Fibroblast of upper back skin (primary cell): ENCODE measurements at regions not wholly inside any gene's neighbourhood (a gene's known extent, or its start where the extent isn't known, plus 50 kb on each side); places are given as distances from the start of the nearest gene placed in this dataset.
"Not testable (repeated sequence)": the region's sequence is repeated elsewhere in the genome, so short reads cannot be mapped to it uniquely, and the experiment has no call there.

Experiments
- DNase-seq: peaks from one replicate; pipeline ENCODE4 v3.0.0-alpha.2; 2013

GRCh38 chr12:54105809-54106208 is 52.2 kb downstream of the HOXC4 start:
- not testable (repeated sequence) for DNase-seq

- not testable (repeated sequence) for DNase-seq
Measured at GRCh38 chr12:54106252-54106651, 52.6 kb downstream of the HOXC4 start.

DNA sequence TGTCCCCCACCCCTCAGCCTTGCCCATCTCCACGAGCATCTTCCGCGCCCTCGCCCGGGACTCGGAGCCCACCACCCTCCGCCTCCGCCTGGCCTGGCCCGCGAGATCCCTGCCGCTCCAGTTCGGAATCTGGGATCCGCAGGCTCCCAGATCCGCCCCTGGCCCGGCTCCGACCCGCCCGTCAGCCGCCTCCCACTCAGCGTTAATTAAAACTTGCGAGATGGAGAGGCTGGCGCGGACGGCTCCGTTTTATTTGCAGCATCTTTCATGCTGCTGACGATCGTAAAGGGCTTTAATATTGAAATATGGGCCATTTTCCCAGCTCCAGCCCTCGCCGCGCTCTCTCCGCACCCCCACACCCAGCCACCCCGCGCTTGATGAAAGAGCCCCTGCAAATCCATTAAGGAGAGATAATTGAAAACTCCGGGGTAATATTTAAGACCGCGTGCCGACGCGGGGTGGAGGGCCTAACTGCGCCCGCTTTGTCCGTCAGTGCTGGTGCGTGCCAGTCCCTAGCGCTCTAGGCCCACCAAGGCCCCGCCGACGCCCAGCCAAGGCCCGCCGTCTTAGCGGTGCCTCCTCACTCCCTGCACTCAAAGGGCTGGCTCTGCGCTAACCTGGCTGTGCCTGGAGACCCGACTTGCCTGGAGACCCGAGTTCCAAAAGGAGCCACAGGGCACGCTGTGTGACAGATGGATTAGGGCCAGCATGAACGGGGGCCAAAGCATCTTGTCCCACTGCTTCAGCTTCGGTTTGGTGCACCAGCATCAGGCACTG is 53.4 kb downstream of the HOXC4 start:
- not testable (repeated sequence) for DNase-seq

DNA sequence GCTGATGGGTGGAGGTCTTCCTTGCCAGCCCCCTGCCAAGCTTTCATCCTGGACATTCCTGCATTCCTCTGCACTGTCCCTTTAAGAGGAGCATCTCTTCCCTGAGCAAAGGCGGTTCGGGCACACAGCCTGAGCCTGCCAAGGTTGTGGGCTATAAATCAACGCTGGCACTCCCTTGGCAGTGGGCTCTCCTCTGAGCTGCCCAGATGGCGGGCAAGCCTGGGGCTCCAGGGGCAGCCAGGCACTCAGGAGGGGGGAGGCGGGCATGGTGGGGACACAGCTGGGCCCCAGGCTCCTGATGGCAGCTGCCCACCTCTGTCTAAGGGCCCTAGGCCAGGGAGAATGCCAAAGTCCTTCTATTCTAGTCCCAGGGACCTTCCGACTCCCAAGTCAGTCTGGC is 58.7 kb downstream of the HOXC4 start:
- not testable (repeated sequence) for DNase-seq

DNA sequence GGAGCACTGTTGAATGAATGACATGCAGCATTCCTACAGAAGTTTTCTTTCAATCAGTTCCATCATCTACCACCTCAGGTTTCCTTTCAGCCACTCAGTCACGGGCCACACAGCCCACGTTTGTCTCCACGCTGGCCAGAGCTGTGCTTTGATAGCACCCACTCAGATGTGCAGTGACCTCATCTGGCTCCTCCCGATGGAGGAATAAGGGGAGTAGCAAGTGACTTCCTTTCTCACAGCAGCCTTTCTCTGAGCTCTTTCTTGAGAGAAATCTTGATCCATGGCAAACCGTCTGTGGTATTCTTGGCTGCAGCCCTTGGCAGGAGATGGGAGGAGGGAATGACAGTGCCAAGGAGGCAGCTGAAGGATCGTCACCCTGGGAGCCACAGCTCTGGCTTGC is 62.4 kb downstream of the HOXC4 start:
- peak; percentile 10 for DNase-seq

GRCh38 chr12:54117392-54117791 is 63.8 kb downstream of the HOXC4 start:
- not testable (repeated sequence) for DNase-seq

GRCh38 chr12:54119082-54119481 is 65.4 kb downstream of the HOXC4 start:
- not testable (repeated sequence) for DNase-seq

GRCh38 chr12:54123981-54124380 is 64.8 kb downstream of the SMUG1 start:
- not testable (repeated sequence) for DNase-seq

GRCh38 chr12:54125708-54126028 is 63.1 kb downstream of the SMUG1 start:
- DNase-seq: not testable (repeated sequence)

GRCh38 chr12:54126029-54126695 is 62.6 kb downstream of the SMUG1 start:
- DNase-seq: peak; percentile 59

DNA sequence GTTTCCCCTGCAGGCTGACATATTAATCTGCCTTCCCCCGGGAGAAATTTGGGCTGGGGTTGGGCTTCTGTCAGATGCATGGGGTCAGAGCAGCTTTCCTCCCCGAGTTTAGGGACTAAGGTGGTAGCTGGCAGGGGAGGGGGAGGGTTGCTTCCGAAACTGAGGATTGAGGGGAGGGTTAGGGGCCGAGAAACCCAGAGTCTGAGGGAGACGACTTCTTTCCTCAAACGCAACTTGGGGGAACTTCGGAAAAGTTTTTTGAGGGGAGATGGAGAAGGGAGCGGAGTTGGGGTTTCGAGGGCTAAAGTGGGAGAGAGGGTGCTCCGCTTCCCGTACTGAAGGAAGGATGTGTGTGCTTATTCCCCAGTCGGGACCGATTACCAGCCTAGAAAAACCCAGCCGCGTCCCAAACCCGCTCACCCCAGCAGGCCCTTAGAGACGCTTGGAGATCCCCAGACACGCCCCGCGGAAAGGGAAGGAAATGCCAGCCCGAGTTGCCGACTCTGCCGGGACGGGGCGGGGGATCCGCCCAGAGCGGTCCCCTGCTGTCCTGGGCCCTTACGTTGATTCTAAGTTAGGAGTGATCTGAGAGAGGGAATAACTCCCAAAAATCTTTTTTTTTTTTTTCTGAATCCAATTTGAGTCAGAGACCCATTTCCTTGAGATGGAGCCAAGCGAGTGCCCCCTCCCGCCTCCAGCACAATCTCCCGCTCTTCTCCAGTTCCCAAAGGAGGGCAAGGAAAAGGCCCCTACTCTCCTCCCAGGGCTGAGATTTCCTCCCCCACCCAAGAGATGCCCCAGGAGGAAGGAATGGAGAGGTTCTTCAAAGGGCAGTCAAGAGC is 61.9 kb downstream of the SMUG1 start:
- peak; percentile 49 for DNase-seq

DNA sequence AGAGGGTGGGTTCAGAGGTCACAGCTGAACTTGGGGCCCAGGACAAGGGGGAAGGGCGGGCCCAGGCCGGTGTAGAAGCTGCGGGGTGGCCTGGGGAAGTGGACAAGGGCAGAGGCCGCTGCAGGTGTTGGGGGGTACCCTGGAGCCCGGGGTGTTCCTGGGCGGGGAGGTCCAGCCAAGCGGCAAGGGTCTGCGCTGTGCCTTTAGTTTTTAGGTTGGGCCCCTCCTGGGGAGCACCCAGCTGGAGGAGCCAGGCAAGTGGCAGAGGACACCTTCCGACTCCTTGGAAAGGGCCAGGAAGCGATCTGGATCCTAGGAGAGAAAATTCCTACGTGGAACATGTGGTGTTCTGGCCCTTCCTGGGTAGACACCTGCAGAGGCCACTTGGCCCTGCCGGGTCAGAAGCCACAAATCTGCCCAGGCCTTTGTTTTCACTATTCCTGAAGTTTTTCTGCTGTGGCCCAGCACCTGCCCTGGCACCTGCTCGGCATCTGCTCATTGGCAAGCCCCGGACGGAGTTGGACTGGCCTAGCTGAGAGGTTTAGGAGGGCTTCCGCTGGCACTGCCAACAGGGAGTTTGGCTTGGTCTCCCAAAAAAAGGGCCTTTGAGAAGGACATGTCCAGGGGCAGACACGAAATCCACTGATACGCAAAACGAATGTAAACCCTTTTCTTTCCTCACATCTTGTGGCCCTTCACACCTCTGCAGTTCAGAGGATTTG is 61.1 kb downstream of the SMUG1 start:
- no peak for DNase-seq

GRCh38 chr12:54128416-54128815 is 60.4 kb downstream of the SMUG1 start:
- no peak for DNase-seq

DNA sequence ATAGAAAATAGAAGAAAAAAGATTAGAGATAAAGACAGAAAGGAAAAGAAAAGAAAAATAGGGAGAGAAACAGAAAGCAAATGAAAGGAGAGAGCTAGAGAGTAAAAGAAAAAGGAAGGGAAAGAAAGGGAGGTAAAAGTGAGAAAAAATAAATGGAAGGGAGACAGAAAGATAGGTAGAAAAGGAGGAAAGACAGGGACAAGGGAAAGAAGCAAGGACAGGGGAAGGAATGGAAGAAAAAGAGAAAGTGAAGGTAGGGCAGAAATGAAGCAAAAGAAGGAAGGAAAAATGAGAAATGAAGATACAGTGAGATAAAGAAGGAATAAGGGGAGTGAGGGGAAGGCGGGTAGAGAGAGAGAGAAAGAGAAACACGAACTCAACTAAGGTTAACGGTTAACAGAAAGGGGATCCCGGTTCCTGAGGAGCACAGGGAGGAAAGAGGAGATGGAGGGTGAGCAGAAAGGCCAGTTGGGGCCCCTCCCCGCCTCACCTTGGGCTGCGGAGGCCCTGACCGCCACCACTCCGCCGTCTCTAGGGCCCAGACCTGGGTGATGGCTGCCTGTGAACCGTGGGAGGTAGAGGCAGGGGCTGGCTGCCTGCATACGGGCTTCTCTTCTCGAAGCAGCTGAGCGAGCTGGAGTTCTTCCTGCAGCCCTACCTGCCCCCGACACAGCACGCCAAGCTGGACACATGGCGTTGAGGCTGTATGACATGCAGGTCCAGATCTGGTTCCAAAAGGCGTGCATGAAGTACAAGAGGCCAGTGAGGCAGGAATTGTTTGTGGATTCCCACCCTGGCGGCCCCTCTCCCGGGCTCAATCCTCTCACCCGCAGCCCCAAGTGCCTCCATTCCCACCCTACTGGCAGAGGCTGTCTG is 59.5 kb downstream of the SMUG1 start:
- DNase-seq: no peak
